IPS-18a (cell line): ENCODE measurements at regions not wholly inside any gene's neighbourhood (a gene's known extent, or its start where the extent isn't known, plus 50 kb on each side); places are given as distances from the start of the nearest gene placed in this dataset.
"Not testable (repeated sequence)": the region's sequence is repeated elsewhere in the genome, so short reads cannot be mapped to it uniquely, and the experiment has no call there.

Experiments
- H3K27ac ChIP-seq: one replicate; pipeline ENCODE4 v1.5.1; 2013; ENCODE audit warnings: low read length
- H3K27me3 ChIP-seq: one replicate; pipeline ENCODE4 v1.6.1; 2013; ENCODE audit warnings: mild to moderate bottlenecking, low read length; ENCODE audit not compliant: control insufficient read depth, insufficient read depth
- H3K36me3 ChIP-seq: one replicate; pipeline ENCODE4 v1.6.1; 2013; ENCODE audit warnings: low read depth, low read length; ENCODE audit not compliant: control insufficient read depth
- H3K4me1 ChIP-seq: one replicate; pipeline ENCODE4 v1.6.1; 2013; ENCODE audit warnings: low read depth, low read length; ENCODE audit not compliant: control insufficient read depth
- H3K4me3 ChIP-seq: one replicate; pipeline ENCODE4 v1.5.1; 2013; ENCODE audit warnings: low read length
- H3K9ac ChIP-seq: one replicate; pipeline ENCODE4 v1.6.1; 2013; ENCODE audit warnings: mild to moderate bottlenecking, low read length, moderate library complexity
- H3K9me3 ChIP-seq: one replicate; pipeline ENCODE4 v1.6.1; 2013; ENCODE audit warnings: low read depth, low read length; ENCODE audit not compliant: control insufficient read depth

DNA sequence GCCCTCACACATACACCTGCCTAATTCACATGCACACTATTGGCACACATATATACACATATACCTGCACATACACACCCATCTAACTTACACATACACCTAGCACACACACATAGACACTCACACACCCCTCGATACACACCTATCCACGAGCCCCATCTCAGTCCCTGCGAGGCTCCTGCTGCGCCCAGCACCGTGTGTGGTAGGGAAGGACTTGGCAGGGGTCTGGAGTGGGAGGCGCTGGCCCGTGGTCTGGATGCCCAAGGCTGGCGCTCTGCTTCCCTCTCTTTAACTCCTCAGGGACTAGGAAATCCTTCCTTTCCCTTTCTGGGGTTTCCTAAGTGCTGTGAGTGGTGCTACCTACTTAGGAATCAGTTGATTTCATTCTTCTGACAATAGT lies 202.7 kb downstream of the UQCRFS1 start:
- no peaks in the 10 kb centered on the region for H3K27me3 ChIP-seq
- peaks cover 9% of the 10 kb centered on the region for H3K4me1 ChIP-seq
- no peaks in the 10 kb centered on the region for H3K36me3 ChIP-seq
- no peak overlapping the region for H3K9ac ChIP-seq
- no peaks in the 10 kb centered on the region for H3K9me3 ChIP-seq
- H3K27ac ChIP-seq, result no peak overlapping the region
- no peak overlapping the region for H3K4me3 ChIP-seq

DNA sequence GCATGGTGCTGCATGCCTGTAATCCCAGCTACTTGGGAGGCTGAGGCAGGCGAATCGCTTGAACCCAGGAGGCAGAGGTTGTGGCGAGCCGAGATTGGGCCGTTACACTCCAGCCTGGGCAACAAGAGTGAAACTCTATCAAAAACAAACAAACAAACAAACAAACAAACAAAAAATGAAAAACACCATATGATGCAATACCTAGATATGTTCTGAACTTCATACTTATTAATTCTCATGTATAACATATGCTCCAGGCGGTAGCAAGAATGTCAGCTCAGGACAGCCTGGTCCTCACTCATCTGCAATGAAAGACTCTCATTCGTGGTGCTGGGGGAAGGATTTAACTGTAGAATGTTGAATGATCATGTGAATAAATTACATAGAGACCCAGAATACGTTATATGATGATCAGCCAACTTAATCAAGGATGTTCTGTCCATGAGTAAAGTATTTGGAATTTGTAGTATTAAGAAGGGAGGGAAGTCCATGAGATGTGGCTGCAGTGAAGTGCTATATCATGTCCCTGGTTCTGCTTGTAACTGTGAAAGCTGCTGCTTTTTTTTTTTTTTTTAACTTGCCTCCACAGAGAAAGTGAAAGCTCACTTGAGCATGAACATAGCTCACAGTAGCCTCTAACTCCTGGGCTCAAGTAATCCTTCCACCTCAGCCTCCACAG lies 206.8 kb downstream of the UQCRFS1 start:
- H3K4me3 ChIP-seq, result no peak overlapping the region
- no peaks in the 10 kb centered on the region for H3K9me3 ChIP-seq
- H3K4me1 ChIP-seq, result peaks cover 12% of the 10 kb centered on the region

DNA sequence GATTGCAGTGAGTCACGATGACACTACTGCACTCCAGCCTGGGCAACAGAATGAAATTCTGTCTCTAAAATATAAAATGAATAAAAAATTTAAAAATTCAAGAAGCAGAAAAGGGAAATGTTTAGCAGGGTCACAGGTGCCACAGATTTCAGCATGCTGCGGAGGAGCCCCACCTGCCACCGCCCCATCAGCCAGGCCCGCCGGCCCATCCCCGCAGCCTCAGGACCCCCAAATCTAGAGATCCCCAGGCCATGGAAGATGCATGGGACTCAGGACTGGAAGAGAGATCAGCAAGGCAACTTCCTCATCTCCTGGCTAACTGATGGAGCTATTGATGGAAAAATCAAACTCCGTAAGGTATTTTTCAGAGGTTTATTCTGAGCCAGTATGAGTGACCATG lies 208.2 kb downstream of the UQCRFS1 start:
- H3K36me3 ChIP-seq, result no peaks in the 10 kb centered on the region
- no peak overlapping the region for H3K4me3 ChIP-seq
- H3K4me1 ChIP-seq, result peaks cover 12% of the 10 kb centered on the region
- no peak overlapping the region for H3K27ac ChIP-seq
- no peaks in the 10 kb centered on the region for H3K27me3 ChIP-seq
- no peaks in the 10 kb centered on the region for H3K9me3 ChIP-seq
- no peak overlapping the region for H3K9ac ChIP-seq

More for the DNA sequence above, 206.8 kb downstream of the UQCRFS1 start:
- H3K27me3 ChIP-seq, result no peaks in the 10 kb centered on the region
- no peak overlapping the region for H3K27ac ChIP-seq
- H3K36me3 ChIP-seq, result no peaks in the 10 kb centered on the region
- no peak overlapping the region for H3K9ac ChIP-seq

DNA sequence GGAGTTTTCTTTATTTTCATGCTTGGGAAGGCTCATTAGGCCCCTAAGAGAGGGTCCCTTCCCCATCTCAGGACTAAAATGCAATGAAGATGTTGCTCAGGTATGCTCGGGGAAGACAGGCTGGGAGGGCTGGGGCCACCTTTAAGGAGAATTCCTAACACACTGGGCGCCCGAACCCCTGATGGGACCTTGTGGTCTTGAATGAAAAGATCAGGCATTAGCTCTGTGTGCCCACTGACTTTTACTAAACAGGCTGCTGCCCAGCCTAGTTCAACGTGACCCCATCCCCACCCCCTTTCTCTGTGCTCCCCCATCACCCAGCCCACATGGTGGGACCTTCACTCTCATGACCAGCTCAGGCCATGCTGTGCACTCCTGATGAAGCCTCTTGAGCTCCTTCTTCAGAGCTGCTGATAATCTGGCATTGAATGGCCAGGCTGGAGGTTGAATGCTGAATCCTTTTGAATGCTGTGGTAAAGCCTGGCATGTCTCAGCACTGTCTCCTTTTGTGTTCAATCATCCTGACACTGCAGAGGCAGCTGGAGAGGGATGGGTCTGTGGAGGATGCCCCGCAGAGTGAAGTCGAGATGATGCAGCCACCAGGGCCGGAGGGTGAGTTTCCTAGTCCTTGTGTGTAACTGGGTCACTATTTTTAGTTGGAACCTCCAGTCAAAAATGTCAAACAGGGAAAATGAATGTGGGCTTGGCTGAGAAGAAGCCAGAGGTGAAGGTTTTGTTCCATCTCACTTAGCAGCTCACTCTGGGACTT lies 209.1 kb downstream of the UQCRFS1 start:
- Histone ChIP-seq H3K4me1 (peaks cover 12% of the 10 kb centered on the region), H3K9me3 (no peaks in the 10 kb centered on the region), H3K27ac (no peak overlapping the region), H3K9ac (no peak overlapping the region), H3K27me3 (no peaks in the 10 kb centered on the region), H3K4me3 (no peak overlapping the region), H3K36me3 (no peaks in the 10 kb centered on the region)

DNA sequence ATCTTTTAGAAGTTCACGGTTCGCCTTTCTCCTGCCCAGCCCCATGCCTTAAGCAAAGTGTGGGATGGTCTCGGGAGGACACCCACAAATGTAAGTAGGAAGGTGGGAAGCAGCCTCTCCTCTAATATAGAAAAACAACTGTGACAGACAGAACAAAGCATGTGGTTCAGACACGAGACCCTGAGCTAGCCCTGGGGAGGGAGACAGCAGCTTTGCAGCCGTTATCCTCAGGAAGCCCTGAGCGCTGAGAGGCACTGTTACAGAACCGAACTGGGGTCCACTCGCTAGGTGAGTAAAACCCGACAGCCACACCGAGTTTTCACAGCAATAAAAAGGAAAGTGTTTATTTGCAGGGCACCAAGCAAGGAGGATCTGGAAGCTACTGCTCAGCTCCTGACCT lies 210.6 kb downstream of the UQCRFS1 start:
- H3K4me1 ChIP-seq, result peaks cover 12% of the 10 kb centered on the region
- H3K9ac ChIP-seq, result no peak overlapping the region
- no peaks in the 10 kb centered on the region for H3K27me3 ChIP-seq
- no peaks in the 10 kb centered on the region for H3K36me3 ChIP-seq
- H3K27ac ChIP-seq, result no peak overlapping the region
- no peaks in the 10 kb centered on the region for H3K9me3 ChIP-seq
- no peak overlapping the region for H3K4me3 ChIP-seq

DNA sequence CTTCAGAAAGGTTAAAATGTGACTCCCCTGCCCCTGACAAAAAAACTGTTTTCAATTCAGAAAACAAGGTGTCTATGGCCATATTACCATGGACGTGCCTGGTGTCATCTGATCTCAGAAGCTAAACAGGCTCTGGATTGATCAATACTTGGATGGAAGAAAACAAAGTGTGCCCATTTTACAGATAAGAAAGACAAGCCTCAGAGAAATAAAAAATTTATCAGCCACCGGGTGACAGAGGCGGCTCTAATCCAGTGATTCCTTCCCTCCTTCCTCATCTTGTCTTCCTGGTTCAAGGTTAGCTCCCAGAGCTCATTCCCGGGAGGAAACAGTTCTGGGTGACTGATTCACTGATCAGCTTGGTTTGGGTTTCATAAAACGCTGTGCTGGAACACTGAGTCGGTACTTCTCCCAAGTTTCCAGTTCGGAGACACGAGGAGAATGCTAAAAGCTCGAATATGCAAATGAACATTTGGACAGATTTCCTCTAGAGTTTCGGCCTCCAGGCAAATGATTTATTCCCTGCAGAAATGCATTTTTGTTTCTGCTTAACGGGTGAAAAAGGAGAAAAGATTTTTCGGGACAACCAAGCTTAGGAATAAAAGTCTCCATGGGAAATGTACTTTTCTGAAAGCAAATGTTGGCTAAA lies 211.2 kb downstream of the UQCRFS1 start:
- peaks cover 12% of the 10 kb centered on the region for H3K4me1 ChIP-seq
- no peaks in the 10 kb centered on the region for H3K9me3 ChIP-seq
- H3K9ac ChIP-seq, result no peak overlapping the region
- no peaks in the 10 kb centered on the region for H3K36me3 ChIP-seq
- H3K27me3 ChIP-seq, result no peaks in the 10 kb centered on the region
- no peak overlapping the region for H3K4me3 ChIP-seq
- no peak overlapping the region for H3K27ac ChIP-seq

DNA sequence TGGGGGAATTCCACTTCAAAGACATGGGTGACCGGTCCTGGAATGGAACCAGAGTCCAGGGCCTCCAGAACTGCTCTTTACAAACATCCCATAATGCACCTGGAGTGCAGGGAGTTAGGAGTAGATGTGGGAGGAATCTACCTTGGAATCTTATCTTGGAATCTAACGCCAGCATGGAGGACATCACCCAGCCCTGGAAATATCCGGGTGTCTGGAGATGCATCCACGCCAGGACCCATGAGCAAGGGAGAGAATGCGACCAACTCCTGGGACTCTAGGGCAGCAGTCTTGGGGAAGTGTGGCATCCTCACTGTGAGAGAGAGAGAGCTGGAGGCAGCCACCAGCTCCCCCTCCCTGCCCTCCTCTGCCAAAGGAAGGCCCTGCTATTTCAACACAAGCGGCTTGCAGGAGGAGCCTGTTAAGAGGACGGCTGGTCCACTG lies 211.8 kb downstream of the UQCRFS1 start:
- no peaks in the 10 kb centered on the region for H3K27me3 ChIP-seq
- no peak overlapping the region for H3K27ac ChIP-seq
- peaks cover 12% of the 10 kb centered on the region for H3K4me1 ChIP-seq
- no peaks in the 10 kb centered on the region for H3K9me3 ChIP-seq
- H3K9ac ChIP-seq, result no peak overlapping the region
- H3K4me3 ChIP-seq, result no peak overlapping the region
- no peaks in the 10 kb centered on the region for H3K36me3 ChIP-seq

DNA sequence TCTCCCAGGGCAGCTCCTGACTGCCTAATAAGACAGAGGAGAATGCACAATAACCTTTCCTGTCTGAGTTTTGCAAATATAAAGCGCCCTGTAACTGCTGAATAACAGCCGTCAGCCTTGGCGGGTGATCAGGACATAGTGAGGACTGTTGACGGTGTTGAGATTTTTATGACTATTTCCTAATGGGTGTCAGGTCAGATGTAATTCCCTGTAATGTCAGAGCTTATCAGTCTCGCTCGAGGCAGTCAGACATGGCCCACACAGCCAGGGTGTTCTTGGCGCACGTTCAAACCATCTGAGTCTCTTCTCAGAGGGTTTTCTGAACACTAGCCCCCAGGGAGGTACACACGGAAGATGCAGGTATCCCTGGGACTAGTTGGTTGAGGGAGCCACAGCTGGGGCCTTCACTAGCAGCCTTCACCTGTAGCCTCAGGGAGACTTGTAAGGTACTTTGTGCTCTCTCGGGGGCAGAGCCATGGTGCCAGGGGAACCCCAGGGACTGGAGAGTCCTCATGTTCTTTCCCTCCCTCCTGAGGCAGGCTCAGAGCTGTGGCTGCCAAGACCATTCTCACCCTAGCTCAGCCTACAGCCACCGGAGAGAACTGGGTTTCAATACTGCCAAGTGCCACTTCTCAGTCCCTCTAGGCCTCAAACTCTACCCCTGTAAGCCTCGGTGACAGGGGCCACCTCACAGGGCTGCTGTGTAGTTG lies 213.1 kb downstream of the UQCRFS1 start:
- Histone ChIP-seq H3K27me3 (no peaks in the 10 kb centered on the region), H3K9me3 (no peaks in the 10 kb centered on the region), H3K9ac (no peak overlapping the region), H3K4me1 (peaks cover 12% of the 10 kb centered on the region), H3K27ac (no peak overlapping the region), H3K36me3 (no peaks in the 10 kb centered on the region), H3K4me3 (no peak overlapping the region)

DNA sequence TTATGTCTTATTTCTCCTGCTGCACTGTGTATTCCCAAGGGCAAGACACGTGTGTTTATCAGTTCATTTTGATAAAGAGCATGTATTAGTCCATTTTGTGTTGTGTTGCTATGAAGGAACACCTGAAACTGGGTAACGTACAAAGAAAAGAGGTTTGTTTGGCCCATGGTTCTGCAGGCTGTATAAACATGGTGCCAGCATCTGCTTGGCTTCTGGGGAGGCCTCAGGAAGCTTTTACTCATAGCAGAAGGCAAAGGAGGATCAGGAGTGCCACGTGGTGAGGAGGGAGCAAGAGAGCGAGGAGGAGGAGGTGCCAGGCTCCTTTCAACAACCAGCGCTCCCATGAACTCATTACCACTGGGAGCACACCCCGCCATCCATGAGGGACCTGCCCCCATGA lies 214.0 kb downstream of the UQCRFS1 start:
- Histone ChIP-seq H3K27me3 (no peaks in the 10 kb centered on the region), H3K9ac (no peak overlapping the region), H3K4me3 (no peak overlapping the region), H3K4me1 (peaks cover 8% of the 10 kb centered on the region), H3K9me3 (no peaks in the 10 kb centered on the region), H3K36me3 (no peaks in the 10 kb centered on the region), H3K27ac (no peak overlapping the region)

DNA sequence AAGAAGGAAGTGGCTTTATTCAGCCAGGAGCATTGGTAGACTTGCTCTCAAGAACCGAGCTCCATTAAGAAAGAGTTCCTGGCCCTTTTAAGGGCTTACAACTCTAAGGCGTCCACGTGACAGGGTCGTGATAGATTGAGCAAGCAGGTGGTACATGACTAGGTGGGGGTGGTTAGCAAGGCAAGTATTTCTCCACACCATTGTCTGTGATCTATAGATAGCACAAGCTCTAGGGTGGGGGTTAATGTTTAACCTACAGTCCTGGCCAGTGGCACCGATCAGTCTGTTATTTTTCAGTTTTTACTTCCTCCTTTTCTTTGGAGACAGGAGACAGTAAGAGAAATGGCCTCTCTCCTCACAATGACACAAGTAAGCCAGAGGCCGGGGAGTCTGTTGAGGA lies 215.1 kb downstream of the UQCRFS1 start:
- not testable (repeated sequence) for H3K36me3 ChIP-seq, H3K27me3 ChIP-seq, H3K4me1 ChIP-seq, H3K9ac ChIP-seq, H3K9me3 ChIP-seq, H3K27ac ChIP-seq, H3K4me3 ChIP-seq

DNA sequence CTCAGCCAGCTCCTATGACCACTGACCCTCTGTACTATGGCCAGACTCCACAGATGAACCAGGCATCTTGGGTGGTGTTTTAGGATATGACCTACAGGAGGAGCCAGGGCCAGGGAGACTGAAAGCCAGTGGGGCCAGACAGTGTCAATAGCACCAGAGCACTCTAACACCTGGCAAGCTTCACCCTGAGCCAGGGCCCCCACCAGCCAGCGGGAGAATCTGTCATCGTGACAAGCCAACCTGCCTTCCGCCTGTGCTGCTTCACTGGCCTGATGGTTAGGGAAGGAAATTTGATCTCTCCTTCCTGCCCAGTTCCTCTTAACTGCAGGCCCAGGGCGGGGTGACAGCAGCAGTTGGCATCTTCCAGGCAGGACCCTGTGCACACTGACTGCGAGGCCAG lies 222.4 kb downstream of the UQCRFS1 start:
- Histone ChIP-seq H3K27me3 (no peaks in the 10 kb centered on the region), H3K4me3 (no peak overlapping the region), H3K27ac (no peak overlapping the region), H3K9me3 (peaks cover 5% of the 10 kb centered on the region), H3K36me3 (no peaks in the 10 kb centered on the region), H3K9ac (no peak overlapping the region), H3K4me1 (peaks cover 8% of the 10 kb centered on the region)
